BJ (cell line): ENCODE measurements at regions not wholly inside any gene's neighbourhood (a gene's known extent, or its start where the extent isn't known, plus 50 kb on each side); places are given as distances from the start of the nearest gene placed in this dataset.

Experiments used
- CTCF ChIA-PET: fragments of 350-600 bp; formaldehyde crosslinking; extraction: SDS; loops from one replicate; lab custom pipeline; 2021; ENCODE audit warnings: antibody characterized with exemption, inconsistent platforms; lab: Yijun Ruan, JAX
- POLR2A ChIA-PET: fragments of 300-600 bp; sonication (Branson Sonifier 250); formaldehyde crosslinking; extraction: SDS; loops from one replicate; lab custom pipeline; 2021; ENCODE audit warnings: antibody characterized with exemption; lab: Charles Lee
- DNase-seq: peaks from one replicate; pipeline ENCODE4 v3.0.0-alpha.2; 2011; ENCODE audit warnings: low read depth
- H3K27me3 ChIP-seq: 2 replicates; pipeline ENCODE4 v1.6.0; 2011; ENCODE audit warnings: low read length; ENCODE audit not compliant: control insufficient read depth, insufficient read depth
- H3K36me3 ChIP-seq: 2 replicates; pipeline ENCODE4 v1.5.1; 2011; ENCODE audit warnings: low read length; ENCODE audit not compliant: control insufficient read depth, insufficient read depth
- H3K4me3 ChIP-seq: 2 replicates; pipeline ENCODE4 v1.5.1; 2011; ENCODE audit warnings: low read depth, mild to moderate bottlenecking, control low read depth, low read length
- CTCF ChIP-seq: IDR thresholded peaks from 2 replicates; pipeline ENCODE4 v1.5.1; 2011; ENCODE audit warnings: low read depth, mild to moderate bottlenecking, control low read depth, inconsistent platforms, low read length, moderate library complexity; ENCODE audit not compliant: insufficient read depth

GRCh38 chr13:58830841-58831240 is 1199.3 kb downstream of the PCDH17 start:
- POLR2A ChIA-PET = no interaction called here
- H3K4me3 ChIP-seq = no peak overlapping the region
- no peaks in the 10 kb centered on the region for H3K36me3 ChIP-seq
- DNase-seq = no peak
- no peaks in the 10 kb centered on the region for H3K27me3 ChIP-seq
- no peak for TF ChIP-seq CTCF
- CTCF ChIA-PET = no interaction called here

DNA sequence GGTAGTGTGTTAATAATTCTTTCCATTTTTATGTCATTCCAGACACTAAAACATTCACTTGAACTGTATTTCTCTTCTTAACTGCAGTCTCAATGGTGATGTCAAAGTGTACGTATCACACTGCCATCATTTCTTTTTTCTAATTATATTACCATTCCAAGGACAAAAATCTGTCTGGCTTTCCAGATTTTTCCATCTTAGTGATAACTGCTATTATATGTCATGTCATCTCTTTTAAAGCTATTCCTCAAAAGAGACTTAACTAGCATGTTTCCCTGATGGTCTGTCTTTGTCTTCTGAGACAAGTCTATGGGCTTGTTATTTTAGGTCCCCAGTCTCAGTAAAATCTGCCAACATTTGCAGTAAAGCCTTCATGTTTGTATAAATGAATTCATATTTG is 1207.1 kb downstream of the PCDH17 start:
- H3K27me3 ChIP-seq = no peaks in the 10 kb centered on the region
- no peak for TF ChIP-seq CTCF

DNA sequence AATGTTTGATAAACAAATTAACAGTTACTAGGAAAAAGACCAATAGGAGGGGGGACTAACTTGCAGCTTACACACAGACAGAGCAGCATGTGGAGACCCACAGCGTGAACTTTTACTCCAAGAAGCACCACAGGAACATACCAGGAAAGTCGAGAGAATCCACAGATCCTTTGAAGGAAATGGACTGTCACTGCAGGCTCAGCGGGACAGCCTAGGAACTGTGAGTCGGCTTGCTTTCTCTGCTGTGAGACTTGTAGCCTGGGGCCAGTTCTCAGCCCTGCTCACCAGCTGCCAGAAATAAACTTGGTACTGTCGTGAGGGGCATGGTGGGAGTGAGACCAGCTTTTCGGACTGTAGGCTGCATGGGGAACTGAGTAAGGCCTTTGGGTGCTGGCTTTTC is 1211.5 kb downstream of the PCDH17 start:
- CTCF ChIA-PET = no interaction called here
- POLR2A ChIA-PET = no interaction called here
- TF ChIP-seq CTCF = no peak
- no peaks in the 10 kb centered on the region for H3K27me3 ChIP-seq
- H3K4me3 ChIP-seq = no peak overlapping the region
- no peak for DNase-seq
- no peaks in the 10 kb centered on the region for H3K36me3 ChIP-seq

More for the DNA sequence above, 1207.1 kb downstream of the PCDH17 start:
- ChIA-PET CTCF (no interaction called here), POLR2A (no interaction called here)
- no peak overlapping the region for H3K4me3 ChIP-seq
- H3K36me3 ChIP-seq = no peaks in the 10 kb centered on the region
- DNase-seq = no peak

- ChIA-PET CTCF (no interaction called here), POLR2A (no interaction called here)
- H3K27me3 ChIP-seq = no peaks in the 10 kb centered on the region
- no peak for DNase-seq
- no peaks in the 10 kb centered on the region for H3K36me3 ChIP-seq
- H3K4me3 ChIP-seq = no peak overlapping the region
- TF ChIP-seq CTCF = no peak
Measured at GRCh38 chr13:58843567-58843966, 1212.0 kb downstream of the PCDH17 start.

DNA sequence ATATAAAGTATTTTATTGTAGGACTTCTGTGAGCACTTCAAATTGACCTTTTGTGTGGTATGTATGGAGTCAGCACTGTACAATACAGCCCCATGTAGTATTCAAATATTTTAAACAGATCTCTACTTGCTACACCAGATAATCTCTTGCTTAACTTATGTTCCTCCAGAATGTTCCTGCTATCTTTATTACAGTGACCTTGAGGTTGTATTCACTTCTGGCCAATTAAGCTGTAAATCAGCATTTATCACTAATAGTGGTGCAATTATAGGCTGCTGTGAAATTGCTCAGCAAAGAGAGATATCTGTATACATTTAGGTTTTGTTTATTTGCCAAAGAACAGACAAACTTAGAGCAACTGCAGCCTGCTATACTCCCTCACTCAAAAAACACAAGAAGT is 1218.6 kb downstream of the PCDH17 start:
- no peak for TF ChIP-seq CTCF

More for the DNA sequence above, 1218.6 kb downstream of the PCDH17 start:
- DNase-seq = no peak
- ChIA-PET CTCF (no interaction called here), POLR2A (no interaction called here)
- no peaks in the 10 kb centered on the region for H3K36me3 ChIP-seq
- no peak overlapping the region for H3K4me3 ChIP-seq
- H3K27me3 ChIP-seq = no peaks in the 10 kb centered on the region
